ENCODE measurements at regions not wholly inside any gene's neighbourhood (a gene's known extent, or its start where the extent isn't known, plus 50 kb on each side); places are given as distances from the start of the nearest gene placed in this dataset.

DNA sequence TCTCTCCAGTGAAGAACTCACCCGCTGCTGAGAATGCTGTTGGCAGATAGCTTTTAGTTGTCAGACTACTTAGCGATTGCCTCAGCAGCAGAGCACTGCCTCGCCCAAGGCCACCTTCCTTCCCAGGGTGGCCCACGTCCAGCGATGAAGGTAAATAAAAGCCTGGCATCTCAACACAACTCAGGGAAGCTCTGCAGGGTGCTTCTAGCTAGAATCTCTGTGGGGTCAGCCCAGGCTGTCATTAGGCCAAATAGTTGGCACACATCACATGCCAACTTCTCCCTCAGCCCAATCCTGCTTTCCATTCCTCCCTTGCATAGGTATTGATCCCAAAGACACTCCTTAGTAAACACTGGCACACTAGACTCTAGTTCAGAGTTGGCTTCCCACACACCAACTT, 368.1 kb upstream of the TMTC1 start:
- DNase-seq (ENCODE audit: low spot score), result no peak

DNA sequence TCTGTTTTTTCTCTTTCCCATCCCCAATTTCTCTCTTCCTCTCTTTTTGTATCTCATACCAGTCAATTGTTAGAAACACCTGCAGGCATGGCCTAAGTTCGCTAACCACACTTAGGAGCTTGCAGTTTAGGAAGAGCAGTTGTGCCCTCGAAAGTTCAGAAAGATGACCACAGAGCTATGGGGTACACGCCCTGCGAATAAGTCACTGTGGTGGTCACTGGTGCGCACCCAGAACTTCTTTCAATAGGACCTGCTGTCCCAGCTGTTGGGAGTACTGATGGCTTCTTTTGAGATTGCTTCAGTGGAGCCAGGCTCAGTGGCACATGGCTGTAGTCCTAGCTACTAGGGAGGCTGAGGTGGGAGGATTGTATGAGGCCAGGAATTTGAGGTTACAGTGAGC, 362.8 kb upstream of the TMTC1 start:
- DNase-seq (ENCODE audit: low spot score), result no peak

DNA sequence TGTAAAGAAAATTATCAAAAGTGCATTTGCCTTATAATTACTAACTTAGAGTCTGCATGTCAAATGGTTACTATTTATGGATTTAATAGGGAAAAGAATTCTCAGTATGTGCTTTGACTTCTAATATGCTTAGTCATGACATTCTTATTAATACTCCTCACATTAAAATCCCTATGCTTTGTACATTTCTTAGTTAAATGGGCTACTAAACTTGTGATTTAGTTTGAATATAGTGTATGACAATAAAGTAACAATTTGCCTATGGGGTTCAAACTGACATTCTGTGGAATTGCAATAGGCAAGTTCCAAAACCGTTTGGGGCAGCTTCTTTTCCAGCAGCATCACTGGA, 361.9 kb upstream of the TMTC1 start:
- no peak for DNase-seq (ENCODE audit: low spot score)

DNA sequence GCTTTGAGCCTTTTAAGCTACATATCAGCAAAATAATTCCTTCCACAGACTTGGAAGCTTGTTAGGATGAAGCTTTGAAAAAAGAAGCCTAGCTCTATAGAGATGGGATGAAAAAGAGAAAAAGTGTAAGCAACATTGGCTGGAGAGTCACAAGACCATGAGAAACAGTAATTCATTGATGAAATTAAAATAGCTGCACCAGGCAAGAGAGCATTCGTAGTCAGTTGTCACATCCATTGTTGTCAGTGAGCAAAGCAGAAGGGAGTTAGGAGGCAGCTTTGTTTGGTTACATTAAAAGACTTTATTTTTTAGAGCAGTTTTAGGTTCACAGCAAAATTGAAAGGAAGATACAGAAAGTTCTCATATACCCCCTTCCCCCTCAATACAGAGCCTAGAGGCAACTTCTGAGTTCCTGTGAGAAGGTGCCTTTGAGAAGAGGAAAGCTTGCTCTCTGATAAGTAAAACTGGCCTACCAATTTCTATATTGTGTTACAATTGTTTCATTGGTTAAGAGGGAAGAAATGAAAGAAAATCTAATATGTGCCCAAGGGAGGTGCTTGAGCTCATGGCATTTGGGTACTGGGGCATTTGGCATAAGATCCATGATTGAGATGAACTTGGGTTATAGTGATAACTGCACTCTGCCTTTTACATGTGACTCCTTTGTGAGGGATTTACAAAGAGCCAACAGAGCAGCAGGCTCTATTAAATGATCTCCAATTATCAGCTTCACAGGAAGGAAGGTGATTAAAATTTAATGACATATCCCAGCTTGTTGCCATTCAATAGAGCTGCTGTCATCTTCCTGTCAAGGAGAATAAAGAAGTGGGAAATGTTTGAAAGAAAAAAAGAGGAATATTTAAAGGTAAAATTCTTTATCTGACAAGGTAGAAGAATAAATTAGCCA, 361.3 kb upstream of the TMTC1 start:
- no peak for DNase-seq (ENCODE audit: low spot score)

DNA sequence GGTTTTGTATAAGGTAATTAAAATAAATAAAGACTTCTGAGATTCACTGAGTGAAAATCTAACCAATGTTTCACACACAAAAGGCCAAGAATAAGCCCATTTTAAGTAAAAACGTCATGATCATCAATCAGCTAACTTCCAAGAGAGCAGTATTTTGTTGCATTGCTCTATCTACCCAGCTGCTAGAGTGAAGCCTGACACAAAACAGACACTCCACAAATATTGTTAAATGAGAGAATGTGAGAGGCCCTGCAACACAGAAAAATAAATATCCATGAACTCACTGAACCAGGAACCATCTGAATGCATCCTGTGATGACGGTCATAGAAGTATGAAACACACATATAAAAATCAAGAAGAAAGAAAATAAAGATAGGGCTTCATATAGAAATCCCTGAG, 358.6 kb upstream of the TMTC1 start:
- DNase-seq (ENCODE audit: low spot score), result no peak

DNA sequence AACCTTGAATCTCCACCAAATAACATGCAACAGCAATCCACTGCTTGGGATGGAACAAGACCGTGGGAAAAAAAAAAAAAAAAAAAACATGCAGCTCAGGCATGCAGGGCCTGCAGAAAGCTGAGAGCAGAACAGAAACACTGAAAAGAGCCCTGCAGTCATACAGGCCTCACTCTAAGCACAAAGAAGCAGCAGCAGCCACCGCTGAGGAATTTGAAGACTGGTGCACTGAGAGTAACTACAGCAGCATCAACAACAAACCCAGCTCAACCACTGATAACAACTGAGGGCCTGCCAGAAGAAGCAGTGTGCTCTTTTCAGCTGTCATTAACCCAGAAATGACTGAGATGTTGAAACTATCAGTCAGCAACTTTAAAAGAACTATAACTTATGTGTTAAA, 354.7 kb upstream of the TMTC1 start:
- no peak for DNase-seq (ENCODE audit: low spot score)

DNA sequence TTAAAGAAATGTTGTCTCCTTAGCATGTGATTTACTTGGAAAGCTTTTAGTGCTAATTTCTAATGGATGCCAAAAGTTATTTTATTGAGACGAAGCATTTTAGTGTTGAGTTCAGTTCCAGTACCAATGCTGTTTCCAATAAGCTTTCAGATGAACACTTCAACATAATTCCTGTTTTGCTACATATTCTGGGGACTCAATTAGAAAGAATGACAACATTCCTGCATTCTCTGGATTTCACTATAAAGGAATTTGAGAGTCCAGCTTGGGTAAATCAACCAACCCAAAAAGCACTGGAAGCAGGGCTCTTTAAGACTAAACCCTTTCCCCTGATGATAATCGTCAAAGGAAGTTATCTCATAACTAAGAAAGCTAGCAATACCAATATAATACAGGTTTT, 353.0 kb upstream of the TMTC1 start:
- DNase-seq (ENCODE audit: low spot score), result no peak

DNA sequence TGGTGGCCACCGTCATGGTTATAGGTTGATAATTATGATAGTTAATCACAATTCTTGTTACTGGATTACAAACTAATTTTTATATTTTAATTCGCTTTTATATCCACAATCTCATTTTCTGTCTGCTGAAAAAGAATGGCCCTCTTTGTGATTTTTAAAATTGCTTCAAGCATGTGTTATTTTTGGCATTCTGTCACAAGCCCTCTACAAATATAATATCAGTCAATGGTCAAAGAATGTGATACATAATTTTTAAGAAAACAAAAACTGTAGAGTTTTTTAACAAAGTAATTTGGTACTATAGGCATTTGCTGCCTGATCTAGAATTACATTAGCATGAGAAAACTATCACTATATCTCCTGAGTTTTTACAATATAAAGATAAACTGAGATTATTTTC, 352.0 kb upstream of the TMTC1 start:
- no peak for DNase-seq (ENCODE audit: low spot score)

DNA sequence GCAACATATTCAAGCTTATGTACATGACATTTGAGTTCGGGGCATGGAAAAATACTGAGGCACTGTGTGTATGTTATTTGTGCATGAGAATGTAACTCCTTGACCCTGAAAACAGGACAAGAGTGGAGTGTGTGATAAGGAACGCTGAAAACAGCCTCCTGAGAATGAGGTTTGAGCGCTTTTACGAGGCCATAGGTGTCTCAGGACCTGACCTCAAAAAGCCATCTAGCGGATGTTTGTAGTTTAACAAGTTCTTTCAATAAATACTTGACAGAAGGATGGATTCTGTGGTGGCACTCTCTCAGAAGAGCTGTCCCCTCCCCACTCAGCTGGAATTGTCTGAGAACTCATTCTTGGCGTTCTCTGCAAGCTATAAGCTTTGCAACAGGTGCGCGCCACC, 350.5 kb upstream of the TMTC1 start:
- DNase-seq (ENCODE audit: low spot score), result no peak

DNA sequence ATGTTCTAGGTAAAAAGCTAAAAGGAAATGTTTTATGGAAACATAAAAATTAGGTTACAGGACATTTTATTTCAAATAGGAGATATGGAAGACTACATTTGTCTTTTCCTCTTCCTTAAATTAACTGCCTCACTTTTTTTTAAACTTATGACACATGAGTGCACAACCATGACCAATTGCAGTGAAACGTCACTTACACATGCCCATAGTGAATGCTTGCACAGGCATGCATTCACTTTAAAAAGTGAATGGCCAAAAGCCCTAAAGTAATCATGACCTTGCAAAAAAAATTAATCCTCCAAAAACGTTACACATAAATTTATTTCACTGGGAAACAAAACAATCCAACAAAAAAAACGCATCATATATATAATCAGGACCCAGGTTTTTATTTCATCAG, 343.2 kb upstream of the TMTC1 start:
- DNase-seq (ENCODE audit: low spot score), result no peak

DNA sequence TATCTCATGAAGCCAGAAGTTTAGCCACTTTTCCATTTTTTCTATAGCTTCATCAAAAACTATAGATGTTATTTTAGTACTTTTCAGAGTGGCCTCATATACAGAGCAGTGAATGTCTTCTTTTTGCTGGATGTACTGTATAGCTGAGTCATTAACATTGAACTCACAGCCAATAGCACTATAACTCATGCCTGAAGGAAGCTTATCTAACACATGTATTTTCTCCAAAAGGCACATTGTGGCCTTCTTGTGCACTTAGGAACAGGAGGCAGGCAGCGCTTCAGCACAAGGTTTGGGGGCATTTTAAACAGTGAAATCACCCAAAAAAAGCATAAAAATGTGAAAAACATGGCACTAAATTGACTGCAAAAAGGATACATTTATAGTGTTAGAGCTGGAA, 336.8 kb upstream of the TMTC1 start:
- no peak for DNase-seq (ENCODE audit: low spot score)

DNA sequence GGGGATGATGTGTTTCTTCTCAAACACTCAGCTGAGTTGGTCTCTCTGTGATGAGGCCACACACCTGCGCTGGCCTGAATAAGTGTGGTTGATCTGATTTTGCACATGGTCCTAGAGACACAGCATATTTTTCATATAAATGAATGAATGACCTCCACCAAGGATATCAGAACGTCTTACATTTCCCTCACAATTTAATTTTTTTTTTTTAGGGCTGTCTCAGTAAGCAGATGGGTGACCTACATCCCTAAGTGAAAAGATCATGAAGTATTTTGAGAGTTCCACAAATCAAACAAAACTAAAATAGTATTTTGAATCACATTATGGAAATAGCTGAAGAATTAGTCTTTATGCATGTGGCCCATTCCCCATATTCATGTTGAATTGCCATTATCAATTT, 333.7 kb upstream of the TMTC1 start:
- DNase-seq (ENCODE audit: low spot score), result no peak

DNA sequence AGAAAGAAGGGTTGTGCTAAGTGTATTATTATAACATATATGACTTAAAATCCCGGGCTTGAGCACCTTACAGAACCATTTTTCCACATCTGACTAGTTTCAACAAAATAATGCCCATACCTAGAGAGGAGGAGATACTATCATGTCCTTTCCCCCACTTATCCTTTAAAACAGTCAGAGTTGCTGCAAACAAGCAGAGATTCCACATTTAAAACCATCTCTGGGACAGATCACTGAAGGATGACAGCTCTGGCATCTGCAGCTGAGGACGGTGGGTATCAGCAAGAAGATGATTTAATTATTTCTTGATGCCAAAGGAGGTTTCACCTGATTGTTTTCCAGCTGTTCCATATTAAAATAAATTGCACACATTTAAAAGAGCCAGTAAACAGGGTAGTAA, 328.0 kb upstream of the TMTC1 start:
- no peak for DNase-seq (ENCODE audit: low spot score)

DNA sequence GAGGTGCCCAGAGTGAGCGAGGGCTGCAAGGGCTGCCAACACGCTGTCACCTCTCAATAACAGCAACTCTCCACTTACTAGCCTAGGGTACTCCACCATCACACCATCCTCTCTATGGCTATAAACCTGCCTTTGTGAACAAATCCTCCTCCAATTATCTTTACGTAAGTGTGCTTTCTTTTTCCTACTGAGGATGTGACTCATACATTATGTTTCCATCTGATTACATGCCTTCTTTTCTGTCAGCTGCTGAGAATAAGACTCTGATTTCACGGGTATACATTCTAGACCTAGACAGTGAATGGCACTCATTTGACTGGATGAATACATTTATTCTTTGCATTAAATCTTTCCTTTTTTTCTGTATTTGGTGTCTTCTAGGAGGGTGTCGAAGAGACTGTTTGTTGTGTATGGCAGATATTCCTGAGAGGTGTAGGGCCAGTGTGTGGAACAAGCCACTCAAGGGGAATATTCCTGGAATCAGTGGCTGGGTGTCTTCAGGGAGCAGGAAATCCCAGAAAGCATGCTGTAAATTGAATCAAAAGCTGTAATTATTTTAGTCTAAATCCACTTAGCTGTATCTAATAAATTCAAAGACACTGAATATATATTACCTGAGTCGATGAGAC, 327.3 kb upstream of the TMTC1 start:
- no peak for DNase-seq (ENCODE audit: low spot score)

DNA sequence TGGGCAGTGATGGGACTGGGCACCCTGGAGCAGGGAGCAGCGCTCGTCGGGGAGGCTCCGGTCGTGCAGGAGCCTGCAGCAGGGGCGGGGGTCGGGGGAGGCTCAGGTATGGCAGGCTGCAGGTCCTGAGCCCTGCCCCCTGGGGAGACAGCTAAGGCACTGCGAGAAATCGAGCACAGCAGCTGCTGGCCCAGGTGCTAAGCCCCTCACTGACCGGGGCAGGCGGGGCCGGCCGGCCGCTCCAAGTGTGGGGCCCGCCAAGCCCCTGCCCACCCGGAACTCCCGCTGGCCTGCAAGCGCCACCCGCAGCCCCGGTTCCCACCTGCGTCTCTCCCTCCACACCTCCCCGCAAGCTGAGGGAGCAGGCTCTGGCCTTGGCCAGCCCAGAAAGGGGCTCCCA, 326.8 kb upstream of the TMTC1 start:
- no peak for DNase-seq (ENCODE audit: low spot score)

DNA sequence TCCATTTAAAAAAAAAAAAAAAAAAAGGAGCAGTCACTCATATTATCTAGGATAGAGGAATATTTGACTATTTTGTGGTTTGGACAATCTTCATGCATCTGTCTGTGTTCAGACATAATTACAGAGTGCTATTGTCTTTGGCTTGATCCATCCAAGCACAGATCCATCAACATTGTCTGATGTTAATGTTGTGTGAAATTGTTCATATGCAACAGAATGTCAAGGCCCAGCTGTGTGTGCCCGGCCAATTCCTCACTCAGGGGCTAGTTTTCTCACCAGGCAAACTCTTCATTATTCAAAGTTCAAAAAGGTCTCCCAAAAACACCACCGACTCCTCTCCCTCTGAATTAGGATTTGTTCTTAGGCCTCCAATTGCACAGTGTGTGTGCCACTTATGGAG, 324.9 kb upstream of the TMTC1 start:
- no peak for DNase-seq (ENCODE audit: low spot score)

DNA sequence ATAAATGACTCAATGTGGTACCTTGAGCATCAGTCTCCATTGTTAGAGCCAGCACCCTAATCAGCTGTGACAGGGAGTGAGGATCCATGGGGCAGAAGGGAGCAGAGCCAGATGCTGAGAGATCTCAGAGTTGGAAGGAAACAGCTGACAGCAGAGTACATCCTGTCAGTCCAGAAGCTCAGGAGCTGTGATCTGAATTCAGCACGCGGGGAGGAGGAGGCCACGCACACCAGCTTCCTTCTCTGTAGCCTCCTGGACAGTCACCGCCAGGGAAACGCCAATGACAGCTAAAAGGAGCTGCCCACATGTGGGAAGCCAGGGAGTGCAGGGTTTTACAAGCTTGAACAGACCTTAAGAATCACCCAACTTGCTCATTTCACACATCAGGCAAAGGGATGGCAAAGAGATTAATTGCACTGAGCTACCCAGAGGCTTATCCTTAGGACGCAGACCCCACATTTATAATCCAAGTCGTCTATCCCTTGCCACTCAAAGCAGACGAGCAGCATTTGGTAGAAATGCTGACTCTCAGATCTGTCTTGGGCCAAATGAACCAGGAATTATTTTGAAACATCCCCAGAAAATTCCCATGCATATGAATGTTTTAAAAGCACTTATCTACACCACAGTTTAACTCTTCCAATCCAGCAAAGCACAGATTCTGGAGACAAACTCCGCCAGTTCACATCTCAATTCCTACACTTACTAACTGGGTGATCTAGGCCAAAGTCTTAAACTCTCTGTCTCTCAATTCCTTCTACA, 322.6 kb upstream of the TMTC1 start:
- DNase-seq (ENCODE audit: low spot score), result no peak

DNA sequence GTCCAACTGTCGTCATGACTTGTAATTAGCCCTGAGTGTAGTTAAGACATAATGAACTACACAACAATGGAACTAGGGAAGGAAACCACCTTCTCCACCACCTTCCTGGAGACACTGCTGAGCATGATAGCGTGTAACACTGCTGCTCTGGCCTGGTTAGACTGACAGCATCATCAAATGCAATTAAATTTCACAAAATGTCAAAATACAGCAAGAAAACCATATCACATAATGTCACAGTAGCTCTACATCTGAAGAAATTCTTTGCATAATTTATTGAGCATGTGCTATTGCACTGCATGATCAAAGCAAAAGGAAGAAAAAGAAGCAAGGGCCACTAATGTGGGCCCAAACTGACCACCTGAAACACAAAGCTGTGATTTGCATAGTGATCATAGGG, 321.8 kb upstream of the TMTC1 start:
- DNase-seq (ENCODE audit: low spot score), result no peak

DNA sequence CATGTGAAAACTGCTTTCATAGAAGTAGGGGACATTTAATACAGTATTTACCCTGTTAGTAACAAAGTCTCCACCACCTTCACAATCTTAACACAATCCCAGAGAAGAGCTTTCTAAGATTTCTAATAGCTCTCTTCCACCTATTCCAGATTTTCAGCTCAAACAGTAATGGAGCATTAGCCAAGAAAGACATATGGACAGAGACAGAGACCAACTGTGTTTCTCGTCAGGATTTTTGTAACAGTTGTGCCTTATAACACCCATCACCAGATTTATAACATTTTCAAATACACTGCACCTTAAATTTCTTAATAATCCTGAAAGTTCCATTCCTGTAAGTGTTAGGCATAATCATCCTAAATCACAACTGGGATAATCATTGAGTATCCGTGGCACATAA, 321.2 kb upstream of the TMTC1 start:
- no peak for DNase-seq (ENCODE audit: low spot score)

DNA sequence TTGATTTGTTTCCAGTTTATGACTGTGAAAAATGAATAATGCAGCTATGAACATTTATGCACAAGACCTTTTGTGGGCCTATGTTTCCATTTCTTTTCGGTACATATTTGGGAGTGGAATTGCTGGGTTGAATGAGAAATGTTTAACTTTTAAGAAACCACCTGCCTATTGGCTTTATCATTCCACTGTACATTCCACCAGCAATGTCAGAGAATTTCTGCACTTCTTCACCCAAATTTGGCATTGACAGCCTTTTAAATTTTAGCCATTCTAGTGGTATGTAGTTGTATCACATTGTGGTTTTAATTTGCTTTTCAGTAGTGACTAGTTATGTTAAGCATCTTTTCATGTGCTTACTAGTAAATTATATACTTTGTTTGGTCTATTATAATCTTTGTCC, 317.0 kb upstream of the TMTC1 start:
- DNase-seq (ENCODE audit: low spot score), result no peak

DNA sequence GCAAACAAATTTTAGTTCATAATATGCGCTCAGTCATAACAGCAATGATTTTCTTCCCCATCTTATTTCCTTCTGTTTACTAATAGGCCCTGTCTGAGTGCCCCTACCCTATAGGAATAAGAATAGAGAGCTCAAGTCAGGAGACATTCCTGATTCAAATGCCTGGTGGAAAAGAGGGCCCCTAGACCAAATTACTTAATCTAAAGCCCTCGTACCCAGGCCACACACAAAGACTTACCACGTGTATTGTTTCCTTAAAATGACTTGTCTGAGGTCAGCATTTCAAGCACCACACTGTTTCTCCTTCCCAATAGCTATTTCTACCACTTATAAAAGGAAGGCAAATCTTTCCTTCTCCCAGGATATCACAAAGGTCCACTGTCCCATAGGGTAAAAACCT, 314.9 kb upstream of the TMTC1 start:
- no peak for DNase-seq (ENCODE audit: low spot score)

DNA sequence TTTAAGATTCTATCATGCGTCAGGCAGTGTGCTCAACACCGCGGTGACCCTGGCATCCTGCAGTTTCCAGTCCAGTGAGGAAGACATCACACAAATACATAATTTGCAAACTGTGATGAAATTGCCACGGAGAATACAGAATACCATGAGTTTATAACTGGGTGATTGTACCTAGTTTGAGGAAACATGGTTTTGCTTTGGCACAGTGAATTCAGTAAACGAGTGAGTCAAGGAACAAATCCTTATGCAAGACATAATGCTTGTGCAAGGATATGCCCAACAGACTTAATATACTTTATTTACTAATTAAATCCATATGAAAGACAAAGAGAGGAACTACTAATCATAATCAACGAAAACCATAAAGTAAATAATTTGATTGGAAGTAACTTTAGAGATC, 311.8 kb upstream of the TMTC1 start:
- DNase-seq (ENCODE audit: low spot score), result no peak

DNA sequence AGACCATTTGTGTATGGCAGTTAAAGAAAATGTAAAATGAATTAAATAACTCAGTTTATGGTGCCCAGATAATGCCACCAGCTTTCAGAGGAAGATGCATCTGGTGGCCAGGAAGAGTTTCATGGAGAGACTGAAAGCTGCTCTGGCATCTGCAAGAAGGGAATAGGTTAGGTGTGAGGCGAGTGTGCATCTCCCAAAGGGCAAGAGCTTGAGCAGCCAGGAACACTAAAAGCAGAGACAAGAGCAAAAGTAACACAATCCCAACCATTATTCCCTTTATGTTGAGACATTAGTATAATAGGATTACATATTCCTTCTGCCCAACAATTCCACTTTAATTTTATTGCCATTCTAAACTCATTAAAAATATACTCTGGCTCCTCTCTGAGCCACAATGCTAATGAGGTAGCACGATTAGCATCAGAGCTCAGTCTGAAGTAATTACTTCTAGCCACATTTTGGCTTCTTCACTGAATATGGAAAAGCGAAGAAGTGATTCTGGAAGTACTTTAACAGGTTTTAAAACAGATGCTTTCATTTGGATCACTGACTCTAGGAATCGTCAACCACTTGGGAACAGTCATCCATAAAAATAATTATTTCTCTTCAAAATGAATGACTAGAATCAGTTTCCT, 309.4 kb upstream of the TMTC1 start:
- no peak for DNase-seq (ENCODE audit: low spot score)

Data from AG08396 (cell line).